GM19455 (cell line): ENCODE measurements at regions not wholly inside any gene's neighbourhood (a gene's known extent, or its start where the extent isn't known, plus 50 kb on each side); places are given as distances from the start of the nearest gene placed in this dataset.
"Not testable (repeated sequence)": the region's sequence is repeated elsewhere in the genome, so short reads cannot be mapped to it uniquely, and the experiment has no call there.

Experiments used
- ATAC-seq: cut with Tn5 transposase; IDR thresholded peaks from one replicate; pipeline ENCODE4 v1.9.1; 2021; ENCODE audit not compliant: unreplicated experiment

DNA sequence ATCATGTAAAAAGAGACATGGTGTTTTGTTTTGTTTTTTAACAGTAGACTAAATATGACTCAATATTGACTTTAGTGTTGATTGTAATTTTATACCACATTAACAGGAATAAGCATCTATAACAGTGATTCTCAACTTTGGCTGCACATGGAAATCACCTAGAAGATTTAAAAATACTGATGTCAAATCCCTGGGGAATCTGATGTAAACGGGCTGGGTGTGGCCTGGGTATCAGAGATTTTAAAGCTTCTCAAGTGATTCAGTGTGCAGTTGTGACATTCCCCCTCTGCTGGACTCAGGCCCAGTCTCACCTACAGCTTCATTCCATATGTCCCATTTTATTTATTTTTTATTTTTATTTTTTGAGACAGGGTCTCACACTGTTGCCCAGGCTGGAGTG is 82.8 kb upstream of the ATP8B1 start:
- no peak for ATAC-seq

DNA sequence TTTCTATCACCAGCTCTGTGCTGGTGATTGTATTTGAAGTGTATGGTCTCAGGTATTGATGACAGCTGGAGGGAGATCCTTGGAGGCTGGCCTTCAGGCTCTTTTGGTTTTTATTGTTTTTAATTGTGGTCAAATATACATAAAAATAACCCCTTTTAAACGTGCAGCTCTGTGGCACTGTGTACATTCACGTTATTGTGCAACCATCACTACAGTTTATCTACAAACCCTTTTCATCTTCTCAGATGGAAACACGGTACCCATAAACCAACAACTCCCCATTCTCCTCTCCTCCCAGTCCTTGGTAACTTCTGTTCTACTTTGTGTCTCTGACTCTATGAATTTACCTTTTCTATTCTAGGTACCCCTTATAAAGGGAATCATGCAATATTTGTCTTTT is 79.3 kb upstream of the ATP8B1 start:
- ATAC-seq: no peak

DNA sequence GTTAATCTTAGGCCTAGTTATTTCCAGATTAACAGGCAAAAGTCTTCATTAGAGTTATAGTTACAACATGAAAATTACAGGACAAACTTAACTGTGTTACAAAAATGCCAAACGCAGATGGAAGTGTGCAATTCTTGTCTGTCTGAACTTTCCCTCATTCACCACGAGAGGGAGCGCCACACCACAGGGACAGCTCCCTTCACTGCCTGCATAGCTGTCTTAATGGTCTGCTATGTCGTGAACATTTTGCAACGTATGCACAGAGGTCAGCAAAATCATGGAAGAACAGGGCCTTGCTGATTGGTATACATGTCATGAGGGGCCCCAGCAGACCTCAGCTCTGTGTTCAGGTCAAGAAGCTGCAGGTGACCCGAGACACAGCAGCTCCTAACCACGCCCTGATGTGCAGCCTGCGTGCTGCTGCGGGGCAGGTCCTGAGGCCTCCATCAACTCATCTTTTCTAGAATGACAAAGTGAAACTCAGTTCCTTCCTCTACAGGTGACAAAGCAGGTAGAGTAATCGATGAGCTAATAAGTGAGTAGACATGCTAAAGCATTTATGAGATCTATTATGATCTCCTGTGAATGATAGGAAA is 78.8 kb upstream of the ATP8B1 start:
- ATAC-seq: peak; percentile 73

DNA sequence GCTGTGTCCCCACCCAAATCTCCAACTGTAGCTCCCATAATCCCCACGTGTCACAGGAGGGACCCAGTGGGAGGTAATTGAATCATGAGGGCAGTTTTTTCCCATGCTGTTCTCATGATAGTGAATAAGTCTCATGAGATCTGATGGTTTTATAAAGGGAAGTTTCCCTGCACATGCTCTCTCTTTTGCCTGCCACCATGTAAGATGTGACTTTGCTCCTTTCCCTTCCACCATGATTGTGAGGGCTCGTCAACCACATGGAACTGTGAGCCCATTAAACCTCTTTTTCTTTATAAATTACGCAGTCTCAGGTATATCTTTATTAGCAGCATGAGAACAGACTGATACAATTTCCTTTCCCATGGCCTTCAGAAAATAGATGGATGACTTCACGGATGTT is 76.8 kb upstream of the ATP8B1 start:
- not testable (repeated sequence) for ATAC-seq

DNA sequence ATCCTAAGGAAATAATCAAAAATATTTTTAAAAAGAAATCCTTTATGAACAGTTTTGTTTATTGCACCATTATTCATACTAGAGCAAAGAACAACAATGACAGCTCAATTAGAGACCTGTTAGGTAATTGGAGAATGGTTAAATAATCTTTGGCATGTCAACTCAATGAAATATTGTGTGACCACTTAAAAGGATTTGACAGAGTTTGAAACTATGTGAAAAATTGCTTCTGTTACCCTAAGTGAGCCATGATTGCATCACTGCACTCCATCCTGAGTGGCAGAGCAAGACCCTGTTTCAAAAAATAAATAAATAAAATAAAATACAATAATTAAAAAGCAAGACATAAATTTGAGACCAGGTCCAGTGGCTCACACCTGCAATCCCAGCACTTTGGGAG is 66.1 kb upstream of the ATP8B1 start:
- ATAC-seq: no peak

DNA sequence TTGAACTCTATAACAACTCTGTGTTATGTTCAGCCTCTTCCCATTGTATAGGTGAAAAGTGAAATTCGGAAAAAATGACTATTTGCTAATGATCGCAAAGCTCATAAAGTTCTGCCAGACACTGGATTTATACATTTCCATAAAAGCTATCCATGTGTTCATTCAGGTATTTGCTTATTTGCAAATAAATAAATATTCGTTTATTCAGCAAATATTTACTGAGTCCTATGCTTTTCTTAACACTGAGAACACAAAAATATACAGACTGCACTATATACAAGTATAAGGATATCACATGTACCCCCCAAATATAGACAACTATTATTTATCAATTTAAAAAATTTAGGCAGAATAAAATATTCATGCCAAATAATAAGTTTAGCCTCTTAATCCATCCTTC is 63.2 kb upstream of the ATP8B1 start:
- ATAC-seq: no peak

DNA sequence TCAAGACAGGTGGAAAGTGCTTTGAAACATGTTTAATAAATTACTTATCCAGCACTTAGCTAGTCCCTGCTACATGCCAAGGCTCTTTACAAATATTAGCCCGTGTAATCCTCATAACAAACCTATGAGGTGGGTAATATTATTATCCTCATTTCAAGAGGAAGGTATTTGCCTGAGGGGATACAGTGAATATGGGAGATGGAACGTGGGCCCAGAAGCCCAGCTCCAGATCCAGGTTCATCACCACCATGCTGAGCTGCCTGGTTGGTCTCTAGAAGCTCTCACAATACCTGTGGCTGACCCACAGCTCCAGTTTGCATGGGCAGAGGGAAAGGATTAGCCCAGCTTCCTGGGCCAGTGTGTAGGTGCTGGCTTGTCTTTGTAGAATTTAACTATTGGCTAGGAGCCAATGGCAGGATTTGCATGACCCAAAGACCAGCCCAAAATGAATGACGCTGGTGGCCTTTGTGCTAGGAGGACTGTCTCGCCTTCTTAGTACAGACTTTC is 61.6 kb upstream of the ATP8B1 start:
- ATAC-seq: no peak

GRCh38 chr18:57863706-57864105 is 60.6 kb upstream of the ATP8B1 start:
- no peak for ATAC-seq

GRCh38 chr18:57859314-57859713 is 56.2 kb upstream of the ATP8B1 start:
- ATAC-seq: no peak

DNA sequence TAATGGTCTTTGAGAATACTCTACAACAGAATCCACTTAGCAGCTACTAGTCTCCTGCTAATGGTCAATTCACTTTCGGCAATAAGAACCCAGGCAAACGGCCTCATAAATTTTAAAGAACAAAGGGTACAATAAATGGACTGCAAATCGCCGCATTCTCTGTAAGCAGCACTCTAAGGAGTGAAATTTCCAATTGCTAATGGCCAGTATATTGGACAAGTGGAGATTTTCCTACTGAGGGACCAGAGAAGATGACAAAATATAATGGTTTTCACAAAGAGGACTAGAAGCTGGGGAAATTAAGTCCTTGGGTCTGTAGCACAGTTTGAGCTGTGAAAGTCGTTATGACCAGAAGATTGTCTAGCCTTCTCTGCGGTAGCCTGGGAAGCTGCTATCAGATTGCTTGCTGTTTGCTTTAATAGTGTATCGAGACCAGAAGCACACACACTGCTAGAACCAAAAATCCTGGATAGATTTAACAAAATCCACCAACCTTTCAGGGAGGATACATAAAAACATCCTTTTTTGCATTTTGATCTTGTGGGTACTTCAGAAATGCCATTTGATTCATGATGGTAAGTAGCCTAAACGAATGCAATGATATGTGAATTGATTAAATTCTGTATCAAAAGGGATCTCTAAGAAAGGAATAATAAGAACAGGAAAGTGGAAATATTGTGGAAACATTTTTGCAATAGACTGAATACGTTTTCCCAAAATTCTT is 53.6 kb upstream of the ATP8B1 start:
- no peak for ATAC-seq

- no peak for ATAC-seq
Observed at GRCh38 chr18:57856128-57856527, 53.0 kb upstream of the ATP8B1 start.

DNA sequence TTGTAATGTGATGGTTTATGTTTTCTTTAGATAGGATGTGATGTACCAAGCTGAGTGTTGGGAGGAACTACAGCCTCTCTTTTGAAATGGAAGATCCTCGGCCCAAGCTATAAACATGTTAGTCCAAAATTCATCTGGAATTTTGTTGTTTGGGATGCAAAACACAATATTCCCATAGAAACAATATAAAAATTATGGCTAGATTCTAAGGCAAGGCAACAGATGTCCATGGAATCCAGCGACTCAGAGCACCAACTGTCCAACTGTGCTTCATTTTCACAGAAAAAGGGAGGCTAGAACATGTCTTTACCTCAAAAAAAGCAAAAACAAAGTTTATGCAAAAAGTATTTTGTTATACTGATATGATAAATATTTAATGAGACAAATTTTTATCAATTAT is 52.4 kb upstream of the ATP8B1 start:
- ATAC-seq: no peak

DNA sequence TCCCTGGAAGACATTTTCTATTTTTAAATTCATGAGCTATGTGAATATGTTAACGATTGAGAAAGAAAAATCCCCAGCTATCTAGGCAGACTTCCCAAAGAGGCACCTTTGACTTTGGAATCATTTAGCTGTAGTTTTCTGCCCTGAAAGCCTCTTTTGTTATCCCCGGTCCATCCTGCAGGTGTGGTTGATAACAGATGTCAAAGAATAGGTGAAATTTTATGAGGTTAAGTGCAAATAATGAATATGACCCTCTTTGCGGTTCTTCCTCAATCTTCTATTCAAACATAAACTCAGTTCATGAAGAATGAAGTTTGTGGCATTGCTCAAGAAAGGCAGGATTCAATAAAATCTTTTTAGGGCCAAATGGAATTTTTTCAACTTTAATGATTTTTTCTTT is 51.6 kb upstream of the ATP8B1 start:
- no peak for ATAC-seq

DNA sequence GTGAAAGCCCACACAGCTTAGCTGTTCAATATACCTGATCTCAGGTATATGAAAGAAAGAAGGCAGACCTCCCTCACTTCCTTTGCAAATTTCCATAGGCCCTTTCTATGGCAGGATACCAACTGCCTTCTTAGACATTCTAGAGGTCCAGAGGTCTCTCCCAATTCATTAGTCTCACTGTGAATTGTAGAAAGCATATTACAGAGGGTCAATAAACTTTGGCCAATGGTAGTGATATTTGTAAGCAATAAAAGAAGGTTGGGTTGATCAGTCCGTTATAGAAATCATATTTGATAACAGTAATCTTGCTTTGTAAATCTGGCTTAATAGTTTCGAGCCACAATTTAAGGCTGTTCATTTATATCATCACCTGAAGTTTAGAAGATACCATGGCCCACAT is 50.7 kb upstream of the ATP8B1 start:
- no peak for ATAC-seq

DNA sequence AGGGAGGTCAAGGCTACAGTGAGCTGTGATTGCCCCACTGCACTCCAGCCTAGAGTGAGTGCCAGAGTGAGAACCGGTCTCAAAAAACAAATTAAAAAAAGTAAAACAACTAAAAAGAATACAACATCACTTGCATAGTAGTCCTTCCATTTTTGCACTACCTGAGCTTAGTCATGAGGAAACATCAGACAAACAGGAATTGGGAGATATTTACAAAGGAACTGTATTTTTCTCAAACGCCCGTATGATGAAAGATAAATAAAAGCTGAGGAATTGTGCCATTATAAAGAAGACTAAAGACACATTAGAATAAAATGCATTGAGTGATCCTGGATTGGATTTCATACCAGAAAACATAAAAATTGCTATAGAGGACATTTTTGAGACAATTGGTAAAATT is 50.0 kb upstream of the ATP8B1 start:
- no peak for ATAC-seq
